IPS-NIHi11 (cell line): ENCODE measurements at regions not wholly inside any gene's neighbourhood (a gene's known extent, or its start where the extent isn't known, plus 50 kb on each side); places are given as distances from the start of the nearest gene placed in this dataset.
A peak's percentile ranks its signal among the peaks of the same experiment; 100 is the strongest.

Experiments
- DNase-seq: peaks from one replicate; pipeline ENCODE4 v3.0.0; 2012; ENCODE audit warnings: mixed read lengths, low spot score

DNA sequence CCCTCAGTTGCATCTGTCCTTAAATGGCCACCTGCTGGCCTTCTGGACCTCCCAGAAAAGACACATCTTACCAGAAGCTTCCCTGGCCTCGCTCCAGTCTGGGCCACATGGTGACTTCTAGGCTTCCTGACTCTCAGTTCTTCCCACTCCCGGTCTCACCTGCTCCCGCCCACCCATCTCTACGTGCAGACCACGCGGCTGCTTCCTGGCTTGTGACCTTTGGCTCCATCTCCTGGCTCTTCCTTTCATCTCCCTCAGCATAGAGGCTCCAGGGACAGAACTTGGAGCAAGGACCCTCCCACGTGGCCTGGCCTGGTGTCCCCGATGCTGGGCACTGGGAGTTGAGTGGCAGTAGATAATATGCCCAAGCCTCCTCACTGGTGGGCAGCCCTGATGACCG, 124.9 kb upstream of the IRF2BP2 start:
- DNase-seq: no peak

DNA sequence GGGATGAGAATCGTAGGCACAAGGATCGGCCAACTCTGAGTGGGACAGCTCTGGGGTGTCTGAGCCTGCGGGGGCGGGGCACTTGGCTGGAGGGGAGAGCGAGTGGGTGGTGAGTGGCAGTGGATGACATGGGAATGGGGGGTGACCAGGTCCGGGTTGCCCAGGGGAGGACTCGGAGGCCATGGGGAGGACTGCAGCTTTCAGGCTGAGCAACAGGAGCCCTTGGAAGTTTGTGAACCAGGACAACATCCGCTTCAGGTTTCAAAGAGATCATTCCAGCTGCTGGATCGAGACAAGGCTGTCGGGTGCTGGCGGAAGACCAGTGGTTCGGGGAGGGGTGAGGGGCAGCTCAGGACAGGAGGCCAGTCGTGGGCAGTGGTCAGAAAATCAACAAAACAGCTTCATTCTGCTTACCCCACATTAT, 124.4 kb upstream of the IRF2BP2 start:
- no peak for DNase-seq

DNA sequence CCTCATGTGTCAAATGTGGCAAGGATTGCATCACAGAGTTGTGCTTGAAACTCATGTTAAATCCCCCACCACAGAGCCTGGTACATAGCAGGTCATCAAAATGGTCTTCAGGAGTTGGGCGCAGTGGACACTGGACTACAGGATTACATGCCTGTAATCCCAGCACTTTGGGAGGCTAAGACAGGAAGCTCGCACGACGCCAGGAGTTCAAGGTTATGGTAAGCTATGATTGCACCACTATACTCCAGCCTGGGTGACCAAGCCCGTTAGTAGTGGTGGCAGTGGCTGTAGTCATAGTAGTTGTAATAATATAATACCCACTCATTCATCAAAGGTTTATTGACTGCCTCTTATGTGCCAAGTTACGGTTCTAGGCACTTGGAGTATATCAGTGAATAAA, 123.4 kb upstream of the IRF2BP2 start:
- no peak for DNase-seq

DNA sequence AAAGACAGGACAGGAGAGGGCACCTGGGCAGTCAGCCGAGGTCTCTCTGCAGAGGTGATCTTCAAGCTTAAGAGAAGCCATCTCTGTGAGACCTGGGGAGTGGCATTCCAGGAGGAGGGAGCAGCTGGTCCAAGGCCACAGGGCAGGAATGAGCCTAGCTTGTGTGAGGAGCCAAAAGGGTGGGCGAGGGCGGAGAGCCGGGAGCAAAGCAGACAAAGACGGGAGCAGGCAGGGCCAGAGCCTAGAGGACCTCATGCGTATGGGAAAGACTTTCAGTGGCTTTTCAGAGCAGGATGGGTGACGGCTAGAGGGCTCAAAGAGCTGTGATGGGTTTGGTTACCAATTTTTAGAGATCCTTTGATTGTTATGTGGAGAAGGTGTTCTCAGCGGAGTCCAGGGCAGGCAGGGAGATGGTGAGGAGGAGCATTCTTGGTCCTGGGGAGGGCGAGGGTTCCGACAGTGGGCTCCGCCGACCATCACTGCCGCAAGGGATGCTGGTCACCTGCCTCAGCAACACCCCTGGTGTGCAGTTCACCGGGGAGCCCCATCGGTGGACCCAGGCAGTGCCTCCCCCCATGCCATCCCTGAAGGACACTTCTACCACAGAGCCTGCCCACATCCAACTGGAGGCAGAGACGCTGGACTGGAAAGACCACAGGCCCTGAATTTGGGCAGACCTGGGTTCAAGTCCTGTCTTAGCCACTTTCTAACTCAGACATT, 122.9 kb upstream of the IRF2BP2 start:
- no peak for DNase-seq

DNA sequence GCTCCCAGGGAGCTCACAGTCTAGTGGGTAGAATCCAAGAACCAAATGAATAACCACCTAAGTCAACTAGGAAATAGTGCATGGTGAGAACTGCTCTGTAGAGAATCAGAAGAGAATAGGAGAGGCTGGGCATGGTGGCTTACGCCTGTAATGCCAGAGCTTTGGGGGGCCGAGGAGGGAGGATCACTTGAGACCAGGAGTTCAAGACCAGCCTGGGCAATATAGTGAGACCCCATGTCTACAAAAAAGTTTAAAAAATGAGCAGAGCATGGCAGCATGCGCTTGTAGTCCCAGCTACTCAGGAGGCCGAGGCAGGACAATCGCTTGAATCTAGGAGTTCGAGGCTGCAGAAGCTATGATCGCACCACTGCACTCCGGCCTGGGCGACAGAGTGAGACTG, 122.3 kb upstream of the IRF2BP2 start:
- DNase-seq: no peak

DNA sequence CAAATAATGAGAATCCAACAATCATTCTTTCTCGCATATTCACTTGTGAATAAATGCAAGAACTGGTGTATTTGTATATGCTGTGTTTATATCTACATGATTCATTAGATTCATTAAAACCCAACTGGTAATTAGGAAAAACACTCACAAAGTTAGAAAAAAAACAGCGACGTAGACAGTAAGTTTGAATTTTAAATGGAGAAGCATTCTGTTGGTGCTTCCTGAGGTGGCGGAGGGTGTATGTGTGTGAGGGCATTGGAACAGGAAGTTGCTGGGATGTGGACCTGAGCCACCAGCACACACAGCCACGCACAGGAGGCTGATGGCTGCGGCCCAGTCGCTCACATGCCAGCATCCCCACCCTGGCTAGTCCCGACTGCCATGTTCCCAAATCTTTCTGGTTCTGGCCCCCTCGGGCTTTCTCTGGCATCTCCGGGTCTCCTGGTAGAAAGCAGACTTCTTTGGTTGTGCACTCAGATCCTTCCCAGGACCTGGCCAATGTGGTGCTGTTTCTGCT, 121.6 kb upstream of the IRF2BP2 start:
- DNase-seq: no peak

DNA sequence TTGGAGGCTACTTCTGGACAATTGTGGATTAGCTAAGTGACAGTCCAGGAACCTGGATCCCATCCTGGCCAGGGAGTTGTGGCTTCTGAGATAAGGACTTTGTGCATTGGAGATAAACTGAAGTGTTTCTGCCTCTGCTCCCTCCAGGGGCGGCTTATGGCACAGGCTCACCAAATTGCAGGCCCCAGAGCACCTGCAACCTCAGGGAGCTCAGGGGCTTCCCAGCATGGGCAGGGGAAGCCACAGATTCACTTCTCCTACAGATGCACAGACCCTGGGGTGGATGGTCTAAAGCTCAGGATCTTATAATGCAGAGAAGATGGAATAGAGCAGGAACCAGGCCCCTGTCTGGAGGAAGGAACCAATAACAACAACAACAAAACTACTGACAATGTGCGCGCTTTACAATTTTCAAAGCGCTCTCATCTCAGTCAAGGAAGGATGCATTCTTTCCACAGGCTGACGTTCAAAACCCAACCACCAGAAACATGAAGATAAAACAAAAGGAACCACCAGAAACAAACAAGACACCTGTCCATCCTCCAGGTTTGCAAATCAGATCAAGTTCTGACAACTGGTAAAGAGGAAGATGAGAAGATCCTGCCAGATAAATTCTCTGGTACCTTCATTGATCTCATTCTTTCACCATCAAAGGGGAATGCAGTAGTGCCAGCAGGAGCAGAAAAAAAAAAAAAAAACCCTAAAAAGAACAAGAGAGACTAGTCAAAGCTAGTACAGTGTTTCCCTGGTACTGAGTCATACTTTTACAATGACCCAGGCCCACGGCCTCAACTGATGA, 121.0 kb upstream of the IRF2BP2 start:
- DNase-seq: no peak

DNA sequence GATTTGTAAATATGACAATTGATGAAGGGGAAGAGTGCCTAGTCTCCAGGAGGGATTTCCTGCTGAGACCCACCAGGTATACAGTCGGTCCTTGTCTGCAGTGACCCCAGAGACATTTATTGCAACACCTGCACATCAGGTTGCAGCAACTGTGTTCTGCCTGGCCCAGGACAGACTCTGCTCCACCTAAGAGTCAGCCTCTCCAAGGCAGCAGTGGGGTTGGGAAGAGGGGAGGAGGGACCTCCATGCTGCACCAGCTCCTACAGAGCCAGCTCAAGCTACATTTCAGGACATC, 120.4 kb upstream of the IRF2BP2 start:
- DNase-seq: no peak

DNA sequence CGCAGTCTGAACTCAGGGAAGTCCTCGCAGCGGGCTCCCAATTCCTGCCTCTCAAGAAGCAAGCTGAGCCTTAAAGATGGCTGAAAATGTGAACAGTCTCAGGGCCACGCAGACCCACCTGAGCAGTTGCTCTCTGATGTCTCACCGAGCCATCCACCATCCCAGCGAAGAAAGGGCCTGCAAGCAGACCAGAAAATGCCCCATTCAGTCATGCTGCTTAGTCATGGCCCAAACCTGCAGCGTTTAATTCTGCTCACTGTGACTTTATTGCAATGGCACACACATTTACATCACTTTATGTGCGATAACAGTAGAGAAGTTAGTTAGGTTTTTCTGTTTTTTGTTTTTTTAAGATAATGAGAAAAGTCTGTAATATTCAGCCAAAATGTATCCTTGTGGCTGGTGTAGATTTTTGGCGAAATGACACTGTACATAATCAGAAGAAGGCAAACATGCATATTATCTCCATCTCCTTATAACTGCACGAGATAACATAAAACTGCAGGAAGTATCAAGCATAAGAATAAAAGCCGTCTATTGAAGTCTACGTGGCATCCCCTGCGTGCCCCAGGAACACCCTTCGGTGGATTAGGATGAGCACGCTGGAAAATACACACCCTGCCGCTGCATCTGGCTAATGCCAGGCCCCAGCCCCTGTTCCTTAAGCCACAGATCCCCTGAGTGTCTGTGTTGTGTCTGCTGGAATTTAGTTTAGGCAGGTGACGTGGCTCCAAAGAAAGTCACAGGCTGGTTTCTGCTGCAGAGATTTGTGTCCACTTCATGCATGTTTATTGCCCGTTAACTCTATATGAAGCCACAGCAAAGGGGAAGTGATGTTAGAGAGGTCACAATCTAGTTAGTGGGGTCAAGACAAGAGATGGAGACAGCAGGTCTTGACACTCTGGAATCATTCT, 119.8 kb upstream of the IRF2BP2 start:
- DNase-seq: no peak

DNA sequence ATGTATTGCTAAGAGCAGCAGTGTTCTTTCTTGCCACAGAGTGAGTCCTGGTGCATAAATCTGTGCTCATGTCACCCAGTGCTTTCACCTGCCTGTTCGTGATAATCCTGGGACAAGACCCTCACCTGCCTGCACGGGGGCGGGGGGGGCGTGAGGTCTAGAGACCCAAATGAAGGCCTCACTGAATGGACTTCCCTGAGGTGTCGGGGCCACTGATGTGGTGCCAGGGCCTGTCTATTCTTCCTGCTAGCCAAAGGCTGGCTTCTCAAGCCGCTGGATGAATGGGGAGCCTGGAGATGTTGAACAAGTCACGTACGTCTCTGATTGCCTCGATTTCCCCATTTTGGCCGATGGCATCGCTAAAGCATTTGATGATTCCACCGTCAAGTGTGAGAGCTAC, 118.8 kb upstream of the IRF2BP2 start:
- no peak for DNase-seq

DNA sequence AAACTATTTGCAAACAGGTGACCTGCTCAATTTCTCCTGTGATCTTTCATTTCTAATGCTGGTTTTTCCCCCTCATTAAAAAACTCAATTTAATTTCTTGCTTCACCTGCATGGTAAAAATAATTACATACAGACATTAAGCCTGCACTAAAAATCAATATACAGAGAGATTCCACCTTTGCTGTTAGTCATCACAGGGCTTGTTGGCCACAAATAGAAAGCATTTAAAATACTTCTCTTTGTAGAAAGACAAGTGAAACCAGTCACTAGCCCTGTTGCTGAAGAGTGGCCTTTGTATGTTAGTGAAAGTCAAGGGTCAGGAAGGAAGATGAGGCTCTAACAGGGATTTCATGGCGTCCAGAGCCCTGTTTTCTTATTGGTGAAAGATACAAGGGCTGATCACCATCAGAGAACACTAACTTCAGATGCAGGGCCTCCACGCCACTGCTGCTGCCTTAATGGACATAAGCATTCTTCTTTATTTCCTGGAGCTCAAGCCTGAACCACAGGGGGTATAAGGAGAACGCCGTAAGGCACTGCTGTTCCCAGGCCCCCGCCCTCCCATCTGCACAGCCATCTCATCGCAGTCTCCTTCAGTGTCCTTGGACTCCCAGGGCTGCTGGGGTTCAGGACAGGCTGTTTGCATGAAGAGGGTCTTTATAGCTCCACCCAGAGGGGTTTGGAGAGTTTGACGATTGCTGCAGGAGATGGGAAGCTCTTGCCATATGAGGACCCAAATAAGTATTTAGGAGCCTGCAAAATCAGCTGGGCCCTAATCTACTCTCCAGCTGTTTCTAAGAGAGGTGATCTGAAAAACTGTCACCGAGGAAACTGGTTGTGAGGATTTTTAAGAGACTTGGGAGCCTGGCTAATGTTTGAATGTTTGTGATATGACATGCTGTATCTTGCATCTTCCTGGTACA, 117.3 kb upstream of the IRF2BP2 start:
- DNase-seq: no peak

DNA sequence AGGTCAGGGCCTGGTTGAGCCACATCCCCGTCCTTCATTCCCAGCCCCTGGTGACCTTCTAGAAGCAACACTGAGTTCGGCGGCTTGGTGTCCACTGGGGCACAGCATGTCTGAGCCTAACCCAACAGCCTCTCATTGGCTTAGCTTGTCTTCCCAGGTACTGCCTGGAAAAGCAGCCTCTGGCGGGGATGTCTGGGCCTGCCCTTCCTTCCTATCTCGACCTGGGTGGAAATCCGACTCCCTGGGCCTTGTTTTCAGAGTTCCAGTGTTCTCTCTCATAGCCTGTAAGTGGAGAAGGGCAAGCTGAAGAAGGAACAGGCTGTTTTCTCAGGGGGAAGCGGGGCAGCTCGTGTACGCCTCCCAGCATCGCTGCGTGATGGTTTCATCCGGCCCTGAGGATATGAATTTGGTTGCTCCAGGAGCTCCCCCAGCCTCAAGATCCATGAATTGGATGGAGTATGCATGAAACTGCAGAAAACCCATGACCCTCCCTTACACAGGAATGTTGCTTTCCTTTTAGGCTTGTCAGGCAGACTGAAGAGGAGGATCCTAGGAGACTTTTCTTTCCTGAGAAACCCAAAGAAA, 116.5 kb upstream of the IRF2BP2 start:
- peak; percentile 24 for DNase-seq

DNA sequence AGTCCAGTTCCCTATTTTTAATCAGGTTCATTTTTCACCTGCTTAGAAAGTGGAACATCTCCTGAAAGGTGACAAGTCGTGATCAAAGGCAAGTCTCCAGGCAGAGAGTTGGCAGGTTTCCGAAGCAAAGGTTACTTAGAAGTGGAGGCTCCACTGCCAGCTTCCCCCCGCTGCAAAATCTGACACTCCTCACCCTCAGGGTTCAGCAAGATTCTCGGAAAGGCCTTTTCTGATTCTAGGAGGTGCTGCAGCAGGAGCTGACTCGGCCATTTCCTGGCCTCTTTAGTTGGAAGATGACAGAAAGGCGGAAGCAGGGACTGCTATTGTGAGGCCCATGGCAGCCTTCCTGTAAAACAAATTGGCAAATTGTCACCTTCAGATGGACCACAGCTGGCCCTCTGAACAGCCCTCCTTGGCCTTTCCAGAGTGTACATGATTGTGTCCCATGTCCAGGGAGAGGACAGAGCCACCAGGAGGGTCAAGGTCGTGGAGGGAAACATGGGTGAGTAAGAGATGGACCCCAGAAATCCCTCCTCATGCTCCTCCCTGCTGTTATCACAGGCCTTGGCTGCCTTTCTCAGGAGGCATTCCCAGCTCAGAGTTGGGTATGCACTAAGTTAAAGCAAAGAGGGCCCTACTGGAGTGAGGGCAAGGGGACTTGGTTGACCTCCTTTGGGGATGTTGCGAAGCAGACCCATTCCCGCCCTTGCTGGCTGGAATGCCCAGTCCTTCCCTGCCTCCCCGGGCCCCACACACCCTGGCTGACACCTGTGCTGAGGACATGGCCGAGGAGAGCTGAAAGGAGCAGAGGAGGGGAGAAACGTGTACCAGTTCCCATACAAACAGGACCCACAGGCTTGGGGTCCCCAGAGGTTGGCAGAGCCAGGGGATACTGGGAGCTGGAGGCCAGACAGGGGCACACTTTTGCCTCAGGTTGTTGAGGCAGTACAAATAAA, 115.5 kb upstream of the IRF2BP2 start:
- no peak for DNase-seq

DNA sequence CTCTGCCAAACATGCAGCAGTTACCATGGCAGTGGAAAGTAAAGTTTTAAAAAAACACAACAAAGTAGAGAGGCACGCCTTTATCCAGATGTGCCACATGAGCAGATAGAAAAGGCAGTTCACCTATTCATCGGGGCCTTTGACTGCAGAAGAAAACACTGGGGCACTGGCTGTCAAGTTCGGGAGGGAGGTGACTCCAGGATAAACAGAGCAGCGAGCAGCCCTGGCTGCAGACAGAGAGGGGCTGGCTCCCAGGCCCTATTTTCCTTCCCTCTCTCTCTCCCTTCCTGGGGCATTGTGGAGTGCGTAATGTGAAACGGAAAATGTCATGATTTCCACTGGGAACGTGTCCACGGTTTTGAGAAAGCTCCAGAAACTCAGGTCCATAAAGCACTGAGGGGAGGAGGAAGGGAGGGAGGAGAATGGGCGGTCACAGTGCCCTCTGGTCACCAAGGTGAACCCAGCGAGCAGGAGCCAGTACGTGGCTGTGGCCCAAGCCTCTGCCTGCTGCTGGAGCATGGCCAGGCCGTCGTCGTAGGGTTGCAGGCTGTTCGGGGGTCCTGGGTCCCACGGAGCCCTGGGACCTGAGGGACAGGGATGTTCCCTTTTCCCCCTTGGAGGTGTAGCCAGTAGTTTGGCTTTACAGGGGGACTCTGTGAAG, 114.7 kb upstream of the IRF2BP2 start:
- DNase-seq: peak; percentile 49

DNA sequence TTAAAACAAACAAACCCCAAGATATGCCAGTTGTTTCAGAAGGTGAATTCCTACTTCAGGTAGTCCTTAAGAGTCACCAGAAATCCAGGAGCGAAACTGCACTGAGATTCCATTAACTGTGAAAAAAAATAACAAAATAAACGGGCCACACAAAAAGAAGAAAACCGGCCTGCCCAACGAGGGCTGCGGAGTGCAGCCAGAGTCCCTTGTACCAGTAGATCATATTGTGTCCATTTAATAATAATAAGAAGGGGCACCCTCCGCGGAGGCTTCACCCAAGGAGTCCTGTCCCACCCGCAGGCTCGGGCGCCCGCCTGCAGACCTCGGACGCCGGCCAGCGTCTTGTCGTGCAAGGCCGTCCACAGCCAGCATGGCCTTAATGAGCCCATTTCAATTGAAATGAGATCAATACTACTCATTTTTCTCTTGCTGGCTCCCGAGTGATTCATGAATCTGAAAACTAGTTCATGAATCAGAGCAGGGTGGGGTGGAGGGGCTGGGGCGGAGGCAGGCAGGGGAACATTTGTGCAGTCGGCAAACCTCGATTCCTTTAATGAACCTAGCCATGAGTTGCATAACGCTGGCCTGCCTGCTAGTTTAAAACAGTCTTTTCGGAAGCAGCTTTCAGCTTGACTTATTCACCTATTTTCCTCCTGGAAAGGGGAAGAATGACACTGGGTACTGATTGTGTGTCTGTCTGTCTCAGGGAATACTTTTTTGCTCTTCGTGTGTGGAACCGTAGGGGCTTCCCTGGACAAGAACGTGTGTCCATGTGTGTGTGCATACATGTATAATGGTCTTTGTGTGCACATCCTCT, 113.1 kb upstream of the IRF2BP2 start:
- no peak for DNase-seq

DNA sequence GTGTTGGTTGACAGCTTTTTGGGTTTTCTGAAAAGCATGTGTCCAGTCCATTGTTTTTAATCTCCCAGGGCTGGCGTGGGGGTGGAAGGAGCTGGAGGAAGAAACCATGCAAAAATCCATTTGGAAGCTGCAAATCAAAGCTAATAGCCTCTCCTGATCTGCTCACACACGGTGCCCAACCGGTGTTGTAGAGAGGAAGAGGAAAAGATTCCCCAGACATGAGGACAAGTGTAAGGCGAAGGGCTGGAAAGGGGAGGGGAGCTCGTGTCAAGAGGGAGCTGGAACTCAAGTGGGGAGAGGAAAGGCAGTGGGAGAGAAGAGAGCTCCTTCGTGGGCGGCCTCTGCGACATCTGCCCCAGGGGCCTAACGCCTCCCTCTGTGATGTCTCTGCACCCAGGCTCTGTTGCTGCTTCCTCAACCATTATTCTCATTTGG, 112.3 kb upstream of the IRF2BP2 start:
- no peak for DNase-seq

DNA sequence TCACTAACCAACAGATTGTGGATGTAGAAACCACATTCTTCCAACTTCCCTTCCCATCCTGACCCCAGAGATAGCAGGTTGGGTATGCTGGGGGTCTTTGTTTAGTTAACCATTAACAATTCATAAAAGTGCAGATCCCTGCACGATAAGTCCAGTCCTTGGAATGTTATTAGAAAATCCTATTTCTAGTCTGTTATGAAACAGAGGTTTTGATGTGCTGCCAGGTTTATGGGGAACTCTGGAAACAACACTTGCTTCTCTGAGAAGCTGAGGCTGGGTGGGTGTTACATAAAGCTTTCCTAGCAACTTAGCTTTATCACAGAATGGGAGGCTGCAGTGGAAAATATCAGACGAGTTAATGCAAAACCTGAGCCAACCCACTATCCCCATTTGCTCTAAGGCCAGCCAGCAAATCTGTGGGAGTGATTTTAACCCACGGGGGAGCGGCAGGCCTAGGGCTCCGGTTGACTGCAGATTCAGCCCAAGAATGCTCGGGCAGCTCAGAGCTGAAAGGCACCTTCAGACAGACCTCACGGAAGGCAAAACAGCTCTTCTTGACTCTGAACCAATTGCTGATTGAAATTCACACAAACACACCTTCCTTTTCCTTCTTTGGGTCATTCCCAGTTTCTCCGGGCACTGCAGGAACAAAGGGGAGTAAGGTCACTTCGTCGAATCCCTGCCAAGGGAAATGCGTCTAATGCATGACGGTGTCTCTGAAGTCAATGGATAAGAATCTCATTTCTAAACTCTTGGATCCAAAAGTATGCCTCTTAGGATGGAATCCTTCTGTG, 111.7 kb upstream of the IRF2BP2 start:
- DNase-seq: no peak
